BLaER1 (cell line): ENCODE measurements at regions not wholly inside any gene's neighbourhood (a gene's known extent, or its start where the extent isn't known, plus 50 kb on each side); places are given as distances from the start of the nearest gene placed in this dataset.
A peak's percentile ranks its signal among the peaks of the same experiment; 100 is the strongest.

Experiments used
- H3K27ac ChIP-seq: shearing (Covaris generic); formaldehyde crosslinking; 2 replicates; pipeline ENCODE4 v1.8.1; 2022
- H3K27me3 ChIP-seq: shearing (Covaris generic); formaldehyde crosslinking; 2 replicates; pipeline ENCODE4 v1.8.1; 2022
- H3K36me3 ChIP-seq: shearing (Covaris generic); formaldehyde crosslinking; 2 replicates; pipeline ENCODE4 v1.8.1; 2022
- H3K4me1 ChIP-seq: shearing (Covaris generic); formaldehyde crosslinking; 2 replicates; pipeline ENCODE4 v1.8.1; 2022
- H3K4me2 ChIP-seq: shearing (Covaris generic); formaldehyde crosslinking; 2 replicates; pipeline ENCODE4 v1.8.1; 2022
- H3K4me3 ChIP-seq: shearing (Covaris generic); formaldehyde crosslinking; 2 replicates; pipeline ENCODE4 v1.8.1; 2022
- H3K9ac ChIP-seq: shearing (Covaris generic); formaldehyde crosslinking; 2 replicates; pipeline ENCODE4 v1.8.1; 2022
- H3K9me3 ChIP-seq: shearing (Covaris generic); formaldehyde crosslinking; 2 replicates; pipeline ENCODE4 v1.8.1; 2022
- H4K20me1 ChIP-seq: shearing (Covaris generic); formaldehyde crosslinking; 2 replicates; pipeline ENCODE4 v1.8.1; 2022
- Cebpa-rat ChIP-seq: shearing (Covaris generic); IDR thresholded peaks from 2 replicates; pipeline ENCODE4 v1.8.1; 2022

GRCh38 chr4:137043184-137043583 lies 489.1 kb downstream of the PCDH18 start:
- no peaks in the 10 kb centered on the region for H3K9me3 ChIP-seq
- no peak overlapping the region for H3K27ac ChIP-seq
- no peaks in the 10 kb centered on the region for H4K20me1 ChIP-seq
- no peak overlapping the region for H3K9ac ChIP-seq
- H3K4me3 ChIP-seq, result no peak overlapping the region
- H3K27me3 ChIP-seq, result no peaks in the 10 kb centered on the region
- TF ChIP-seq Cebpa-rat, result no peak
- no peaks in the 10 kb centered on the region for H3K36me3 ChIP-seq
- no peaks in the 10 kb centered on the region for H3K4me1 ChIP-seq
- H3K4me2 ChIP-seq, result no peak overlapping the region

GRCh38 chr4:137039370-137039769 lies 492.9 kb downstream of the PCDH18 start:
- no peaks in the 10 kb centered on the region for H3K36me3 ChIP-seq
- H3K4me3 ChIP-seq, result no peak overlapping the region
- TF ChIP-seq Cebpa-rat, result no peak
- no peaks in the 10 kb centered on the region for H3K27me3 ChIP-seq
- H3K27ac ChIP-seq, result no peak overlapping the region
- no peaks in the 10 kb centered on the region for H4K20me1 ChIP-seq
- H3K4me2 ChIP-seq, result no peak overlapping the region
- H3K9ac ChIP-seq, result no peak overlapping the region
- H3K4me1 ChIP-seq, result 0 out of 2 replicates have a peak, but pooled peaks cover 6% of the 10 kb centered on the region
- peaks cover 3% of the 10 kb centered on the region; the same call in 1 of the 2 replicates for H3K9me3 ChIP-seq

GRCh38 chr4:137032222-137032621 lies 500.1 kb downstream of the PCDH18 start:
- Histone ChIP-seq H3K36me3 (no peaks in the 10 kb centered on the region), H3K9ac (no peak overlapping the region), H3K4me2 (peak overlapping the region; percentile 43), H3K27ac (peak overlapping the region; percentile 73), H3K9me3 (peaks cover 35% of the 10 kb centered on the region), H3K4me1 (peaks cover 19% of the 10 kb centered on the region), H4K20me1 (no peaks in the 10 kb centered on the region), H3K4me3 (no peak overlapping the region), H3K27me3 (no peaks in the 10 kb centered on the region)
- no peak for TF ChIP-seq Cebpa-rat

GRCh38 chr4:137029026-137029425 lies 503.3 kb downstream of the PCDH18 start:
- no peak for TF ChIP-seq Cebpa-rat
- Histone ChIP-seq H3K36me3 (no peaks in the 10 kb centered on the region), H3K4me2 (no peak overlapping the region), H3K27ac (no peak overlapping the region), H3K4me3 (no peak overlapping the region), H4K20me1 (no peaks in the 10 kb centered on the region), H3K9me3 (peaks cover 28% of the 10 kb centered on the region), H3K9ac (no peak overlapping the region), H3K4me1 (peaks cover 19% of the 10 kb centered on the region), H3K27me3 (no peaks in the 10 kb centered on the region)

GRCh38 chr4:137025484-137026059 lies 506.7 kb downstream of the PCDH18 start:
- H4K20me1 ChIP-seq, result no peaks in the 10 kb centered on the region
- TF ChIP-seq Cebpa-rat, result no peak

GRCh38 chr4:137015426-137016409 lies 516.6 kb downstream of the PCDH18 start:
- H4K20me1 ChIP-seq, result no peaks in the 10 kb centered on the region
- no peaks in the 10 kb centered on the region for H3K27me3 ChIP-seq
- TF ChIP-seq Cebpa-rat, result no peak
- no peak overlapping the region for H3K4me3 ChIP-seq
- H3K9me3 ChIP-seq, result no peaks in the 10 kb centered on the region
- no peak overlapping the region for H3K9ac ChIP-seq
- H3K27ac ChIP-seq, result no peak overlapping the region
- no peaks in the 10 kb centered on the region for H3K36me3 ChIP-seq
- H3K4me1 ChIP-seq, result no peaks in the 10 kb centered on the region
- H3K4me2 ChIP-seq, result no peak overlapping the region

More at GRCh38 chr4:137025484-137026059, 506.7 kb downstream of the PCDH18 start:
- no peaks in the 10 kb centered on the region for H3K27me3 ChIP-seq
- H3K36me3 ChIP-seq, result no peaks in the 10 kb centered on the region
- H3K9me3 ChIP-seq, result peaks cover 19% of the 10 kb centered on the region
- H3K4me3 ChIP-seq, result no peak overlapping the region
- no peak overlapping the region for H3K9ac ChIP-seq
- no peak overlapping the region for H3K27ac ChIP-seq
- H3K4me2 ChIP-seq, result no peak overlapping the region
- H3K4me1 ChIP-seq, result no peaks in the 10 kb centered on the region; the same call in 1 of the 2 replicates

GRCh38 chr4:137000432-137000831 lies 531.9 kb downstream of the PCDH18 start:
- no peaks in the 10 kb centered on the region for H4K20me1 ChIP-seq
- H3K27ac ChIP-seq, result no peak overlapping the region
- H3K4me3 ChIP-seq, result no peak overlapping the region
- peaks cover 33% of the 10 kb centered on the region for H3K9me3 ChIP-seq
- H3K4me2 ChIP-seq, result no peak overlapping the region
- no peak overlapping the region for H3K9ac ChIP-seq
- no peaks in the 10 kb centered on the region for H3K36me3 ChIP-seq
- no peaks in the 10 kb centered on the region for H3K4me1 ChIP-seq
- no peaks in the 10 kb centered on the region for H3K27me3 ChIP-seq
- no peak for TF ChIP-seq Cebpa-rat

GRCh38 chr4:136992032-136992431 lies 540.3 kb downstream of the PCDH18 start:
- H3K27ac ChIP-seq, result no peak overlapping the region

GRCh38 chr4:136985683-136986082 lies 546.6 kb downstream of the PCDH18 start:
- Histone ChIP-seq H3K4me1 (no peaks in the 10 kb centered on the region), H3K9me3 (0 out of 2 replicates have a peak, but pooled peaks cover 3% of the 10 kb centered on the region), H3K4me2 (no peak overlapping the region), H3K9ac (no peak overlapping the region), H3K27me3 (no peaks in the 10 kb centered on the region), H3K36me3 (no peaks in the 10 kb centered on the region), H3K27ac (no peak overlapping the region), H3K4me3 (no peak overlapping the region), H4K20me1 (no peaks in the 10 kb centered on the region)
- no peak for TF ChIP-seq Cebpa-rat

More at GRCh38 chr4:136992032-136992431, 540.3 kb downstream of the PCDH18 start:
- H4K20me1 ChIP-seq, result no peaks in the 10 kb centered on the region
- H3K4me1 ChIP-seq, result no peaks in the 10 kb centered on the region
- H3K9ac ChIP-seq, result no peak overlapping the region
- H3K4me3 ChIP-seq, result no peak overlapping the region
- no peaks in the 10 kb centered on the region for H3K36me3 ChIP-seq
- H3K4me2 ChIP-seq, result no peak overlapping the region
- no peak for TF ChIP-seq Cebpa-rat
- H3K27me3 ChIP-seq, result no peaks in the 10 kb centered on the region
- H3K9me3 ChIP-seq, result 0 out of 2 replicates have a peak, but pooled peaks cover 3% of the 10 kb centered on the region

- Histone ChIP-seq H3K4me1 (no peaks in the 10 kb centered on the region), H3K9me3 (no peaks in the 10 kb centered on the region), H3K27me3 (no peaks in the 10 kb centered on the region), H3K4me3 (no peak overlapping the region), H4K20me1 (no peaks in the 10 kb centered on the region), H3K9ac (no peak overlapping the region), H3K4me2 (no peak overlapping the region), H3K36me3 (no peaks in the 10 kb centered on the region), H3K27ac (no peak overlapping the region)
- TF ChIP-seq Cebpa-rat, result no peak
Measured at GRCh38 chr4:136967069-136967468, 565.2 kb downstream of the PCDH18 start.
